Left hindlimb (tissue), 1 donor: ENCODE measurements at regions not wholly inside any gene's neighbourhood (a gene's known extent, or its start where the extent isn't known, plus 50 kb on each side); places are given as distances from the start of the nearest gene placed in this dataset.
"Not testable (repeated sequence)": the region's sequence is repeated elsewhere in the genome, so short reads cannot be mapped to it uniquely, and the experiment has no call there.

Source experiments
- DNase-seq: peaks from one replicate; pipeline ENCODE4 v3.0.0-alpha.2; 2018

GRCh38 chr13:57784633-57785032 is 153.1 kb downstream of the PCDH17 start:
- DNase-seq = no peak

- DNase-seq = no peak
Measured at GRCh38 chr13:57787058-57787791, 155.7 kb downstream of the PCDH17 start.

GRCh38 chr13:57799624-57800023 is 168.1 kb downstream of the PCDH17 start:
- no peak for DNase-seq

DNA sequence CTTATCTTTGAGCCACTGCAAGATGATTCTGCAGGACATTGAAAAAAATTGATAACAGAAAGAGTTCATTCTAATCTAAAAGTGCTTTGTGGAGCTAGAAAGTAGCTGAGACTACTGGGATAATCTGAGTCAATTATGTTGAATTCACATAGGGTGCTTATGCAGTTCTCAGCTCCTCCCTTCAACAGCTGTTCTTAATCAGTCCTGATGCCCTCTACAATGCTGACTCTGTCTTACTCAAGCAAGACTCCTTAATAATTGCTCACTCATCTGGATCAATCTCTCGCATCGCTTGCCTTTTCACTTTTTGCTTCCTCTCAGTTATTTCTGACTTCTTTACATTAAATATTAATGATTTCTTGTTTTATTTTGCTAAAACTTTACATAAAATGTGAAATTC is 182.1 kb downstream of the PCDH17 start:
- DNase-seq = no peak

DNA sequence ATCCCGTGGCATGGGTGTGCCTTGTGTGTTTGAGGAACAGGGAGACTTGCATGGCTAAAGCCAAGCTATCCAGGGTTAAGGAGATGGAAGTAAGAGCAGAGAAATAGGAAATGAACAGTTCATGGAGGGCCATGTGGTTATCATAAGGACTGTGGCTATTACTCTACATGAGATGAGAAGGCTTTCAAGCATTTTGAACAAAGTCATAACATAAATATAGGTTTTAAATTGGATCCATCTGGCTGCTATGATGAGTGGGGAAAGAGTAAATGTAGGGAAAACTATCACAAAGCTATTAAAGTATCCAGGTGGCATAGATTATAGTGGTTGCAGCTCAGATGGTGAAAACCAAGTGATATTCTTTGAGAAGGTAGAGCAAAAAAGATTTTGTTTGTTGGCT is 184.1 kb downstream of the PCDH17 start:
- DNase-seq = no peak

DNA sequence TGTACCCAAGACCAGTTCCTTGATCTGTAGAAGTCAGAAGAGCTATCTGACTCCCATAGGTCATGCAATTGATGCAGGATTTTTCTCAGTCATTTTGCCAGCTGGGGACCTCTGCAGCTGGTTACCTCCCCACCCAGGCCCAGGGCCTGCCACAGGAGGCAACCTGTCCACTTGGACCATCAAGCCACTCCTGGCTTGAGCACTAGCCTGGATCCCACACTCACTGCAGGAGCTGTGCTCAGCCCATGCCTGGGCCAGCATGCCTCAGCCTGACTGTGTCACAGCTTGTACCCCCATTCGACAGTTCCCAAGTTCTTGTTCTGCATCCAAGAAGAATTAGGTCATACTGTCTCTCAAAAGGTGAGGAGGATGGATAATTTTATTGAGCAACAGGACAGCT is 189.4 kb downstream of the PCDH17 start:
- DNase-seq = no peak

- DNase-seq = no peak
Measured at GRCh38 chr13:57823704-57824103, 192.2 kb downstream of the PCDH17 start.

- no peak for DNase-seq
Measured at GRCh38 chr13:57824121-57824520, 192.6 kb downstream of the PCDH17 start.

DNA sequence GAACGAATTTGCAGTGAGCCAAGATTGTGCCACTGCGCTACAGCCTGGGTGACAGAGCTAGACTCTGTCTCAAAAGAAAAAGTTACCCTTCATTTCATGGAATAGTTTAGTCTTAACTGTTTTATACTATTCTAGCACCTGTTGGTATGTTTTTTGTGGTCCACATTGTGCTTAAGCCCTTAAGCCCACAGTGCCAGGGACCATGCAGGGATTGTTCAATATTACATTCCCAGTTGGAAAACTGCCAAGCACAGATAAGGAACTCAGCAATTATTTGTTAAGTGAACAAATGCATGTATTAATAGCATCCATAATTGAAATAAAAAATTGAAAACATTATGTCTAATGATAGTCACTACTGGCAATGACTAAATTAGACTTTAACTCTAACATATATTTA is 193.5 kb downstream of the PCDH17 start:
- no peak for DNase-seq

GRCh38 chr13:57829496-57829895 is 198.0 kb downstream of the PCDH17 start:
- DNase-seq = no peak

DNA sequence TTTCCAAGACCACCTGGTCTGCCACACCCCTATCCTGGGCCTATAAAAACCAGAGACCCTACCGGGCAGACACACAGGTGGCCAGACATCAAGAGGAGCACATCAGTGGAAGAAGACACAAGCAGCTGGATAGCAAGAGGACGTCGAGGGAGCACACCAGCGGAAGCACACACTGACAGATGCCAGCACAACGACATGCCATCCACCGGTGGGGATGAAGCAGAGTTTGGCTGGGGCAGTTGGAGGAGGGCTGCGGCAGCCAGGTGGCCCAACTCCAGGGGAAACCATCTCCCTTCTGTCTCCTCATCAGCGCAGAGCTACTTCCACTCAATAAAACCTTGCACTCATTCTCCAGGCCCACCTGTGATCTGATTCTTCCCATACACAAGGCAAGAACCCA is 200.6 kb downstream of the PCDH17 start:
- no peak for DNase-seq

- no peak for DNase-seq
Measured at GRCh38 chr13:57837801-57838200, 206.3 kb downstream of the PCDH17 start.

DNA sequence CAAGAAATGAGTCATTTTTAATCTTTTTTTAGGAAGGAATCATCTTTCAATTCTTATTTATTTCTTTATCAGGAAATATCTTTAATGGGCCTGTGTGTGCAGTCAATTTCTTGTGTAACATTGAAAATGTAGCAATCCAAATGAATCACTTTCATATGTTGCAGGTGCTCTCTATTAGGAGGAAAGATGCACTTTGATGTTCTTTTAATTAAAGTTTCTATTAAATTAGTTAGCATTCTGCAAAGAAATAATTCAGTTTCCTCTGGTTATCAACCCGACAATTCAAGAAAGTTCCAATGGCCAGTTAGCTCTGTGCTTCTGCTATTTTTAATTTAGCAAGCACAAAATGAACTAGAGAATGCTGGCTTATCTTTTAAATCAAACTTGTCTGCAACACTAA is 212.0 kb downstream of the PCDH17 start:
- DNase-seq = no peak

GRCh38 chr13:57846600-57847173 is 215.1 kb downstream of the PCDH17 start:
- DNase-seq = no peak

DNA sequence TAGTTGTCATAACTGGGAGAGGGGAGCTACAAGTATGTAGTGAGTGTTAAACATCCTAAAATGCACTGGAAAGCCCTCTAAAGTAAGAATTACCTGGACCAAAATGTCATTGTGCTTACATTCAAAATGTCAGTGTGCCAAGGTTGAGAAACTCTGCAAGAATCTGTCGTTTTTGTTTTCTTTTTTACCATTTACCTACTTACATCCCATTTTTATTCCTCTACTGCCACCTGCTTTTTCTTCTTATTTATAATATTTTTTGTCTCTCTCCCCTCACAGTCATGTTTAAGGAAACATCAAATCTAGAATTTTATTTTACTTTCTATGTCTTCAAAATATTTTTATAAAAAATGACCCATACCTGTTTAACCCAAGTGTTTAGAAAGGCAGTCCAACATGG is 226.4 kb downstream of the PCDH17 start:
- DNase-seq = no peak

DNA sequence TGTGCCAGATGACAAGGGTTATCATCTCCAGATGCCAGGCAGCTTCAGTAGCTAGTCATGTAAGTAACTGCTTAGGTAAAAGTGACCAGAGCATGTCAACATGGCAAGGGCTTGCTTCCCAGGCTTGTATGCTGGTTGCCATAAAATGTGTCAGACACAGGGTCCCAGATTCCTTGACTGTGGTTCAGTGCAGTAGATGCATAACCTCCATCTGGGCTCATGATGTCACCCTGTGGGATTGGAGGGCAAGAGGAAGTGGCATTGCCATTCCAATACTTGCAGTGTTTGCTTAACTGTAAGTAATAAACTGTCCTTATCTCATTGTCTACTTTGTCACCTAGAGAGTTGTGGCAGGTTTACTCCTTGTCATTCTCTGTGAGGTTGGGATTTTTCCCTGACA is 226.8 kb downstream of the PCDH17 start:
- DNase-seq = no peak

GRCh38 chr13:57862879-57863278 is 231.3 kb downstream of the PCDH17 start:
- DNase-seq = no peak

- no peak for DNase-seq
Measured at GRCh38 chr13:57865600-57866294, 234.2 kb downstream of the PCDH17 start.

- DNase-seq = no peak
Measured at GRCh38 chr13:57874530-57874929, 243.0 kb downstream of the PCDH17 start.

DNA sequence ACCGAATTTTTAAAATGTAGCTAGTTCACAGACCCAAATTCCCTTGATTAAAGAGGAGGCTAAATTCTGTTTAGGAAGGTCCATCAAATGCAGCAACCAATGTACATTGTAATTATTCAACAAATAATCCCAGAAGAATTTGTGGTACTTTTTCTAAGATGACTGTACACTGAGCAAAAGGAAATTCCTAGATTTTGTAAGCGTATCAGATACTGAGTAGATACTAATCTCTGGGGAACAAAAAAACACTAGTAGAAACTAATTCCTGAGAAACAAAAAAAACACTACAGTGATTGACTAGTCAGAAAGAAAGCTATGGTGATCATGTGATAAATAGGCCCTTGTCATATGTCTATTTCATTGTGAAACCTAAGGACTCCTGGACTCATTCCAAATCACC is 246.1 kb downstream of the PCDH17 start:
- no peak for DNase-seq

GRCh38 chr13:57878291-57878690 is 246.7 kb downstream of the PCDH17 start:
- no peak for DNase-seq

- DNase-seq = no peak
Measured at GRCh38 chr13:57897225-57897624, 265.7 kb downstream of the PCDH17 start.

DNA sequence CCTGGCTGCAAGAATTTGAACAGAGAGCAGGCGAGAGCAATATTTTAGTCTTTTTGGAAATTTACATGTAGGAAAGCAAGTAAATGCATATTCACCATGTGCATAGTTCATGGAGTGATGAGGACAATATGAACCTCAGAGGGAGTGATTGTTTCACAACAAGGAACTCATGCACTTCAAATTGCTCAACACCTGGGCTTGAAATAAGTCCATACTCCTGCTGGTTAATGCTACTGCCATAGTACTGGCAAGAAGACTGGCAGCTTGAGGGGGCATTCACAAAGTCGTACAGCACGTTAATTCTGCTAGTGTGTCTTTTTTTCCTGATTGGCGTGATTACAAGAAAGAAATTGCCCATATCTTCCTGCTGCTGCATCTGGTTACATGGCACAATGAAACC is 267.6 kb downstream of the PCDH17 start:
- no peak for DNase-seq

- not testable (repeated sequence) for DNase-seq
Measured at GRCh38 chr13:57909833-57910232, 278.3 kb downstream of the PCDH17 start.
